ENCODE measurements at regions not wholly inside any gene's neighbourhood (a gene's known extent, or its start where the extent isn't known, plus 50 kb on each side); places are given as distances from the start of the nearest gene placed in this dataset.

DNA sequence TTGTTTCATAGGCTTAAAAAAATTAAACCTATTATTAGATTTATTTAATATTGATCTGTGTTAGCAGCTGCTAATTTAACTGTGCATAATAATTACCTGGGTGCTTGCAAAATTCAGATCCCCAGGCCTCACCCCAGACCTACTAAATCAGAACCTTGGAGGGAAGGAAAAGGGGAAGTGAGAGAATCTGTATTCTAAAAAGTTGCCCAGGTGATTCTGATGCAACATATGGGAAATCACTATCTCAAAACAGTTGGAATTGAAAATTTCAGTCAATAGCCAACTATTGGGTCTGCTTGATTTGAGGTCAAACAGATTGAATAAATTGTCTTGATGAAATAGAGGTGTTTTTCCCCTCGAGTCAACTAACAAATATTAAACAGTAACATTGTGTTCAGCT is 538.5 kb upstream of the ADAMTS9 start:
- H3K4me3 ChIP-seq (ENCODE audit: low read depth, low read length): no peak overlapping the region
- POLR2A ChIA-PET: no interaction called here
- no peak for DNase-seq (ENCODE audit: low read depth, low spot score)
- CTCF ChIA-PET: no interaction called here
- TF ChIP-seq, protein P1, sequence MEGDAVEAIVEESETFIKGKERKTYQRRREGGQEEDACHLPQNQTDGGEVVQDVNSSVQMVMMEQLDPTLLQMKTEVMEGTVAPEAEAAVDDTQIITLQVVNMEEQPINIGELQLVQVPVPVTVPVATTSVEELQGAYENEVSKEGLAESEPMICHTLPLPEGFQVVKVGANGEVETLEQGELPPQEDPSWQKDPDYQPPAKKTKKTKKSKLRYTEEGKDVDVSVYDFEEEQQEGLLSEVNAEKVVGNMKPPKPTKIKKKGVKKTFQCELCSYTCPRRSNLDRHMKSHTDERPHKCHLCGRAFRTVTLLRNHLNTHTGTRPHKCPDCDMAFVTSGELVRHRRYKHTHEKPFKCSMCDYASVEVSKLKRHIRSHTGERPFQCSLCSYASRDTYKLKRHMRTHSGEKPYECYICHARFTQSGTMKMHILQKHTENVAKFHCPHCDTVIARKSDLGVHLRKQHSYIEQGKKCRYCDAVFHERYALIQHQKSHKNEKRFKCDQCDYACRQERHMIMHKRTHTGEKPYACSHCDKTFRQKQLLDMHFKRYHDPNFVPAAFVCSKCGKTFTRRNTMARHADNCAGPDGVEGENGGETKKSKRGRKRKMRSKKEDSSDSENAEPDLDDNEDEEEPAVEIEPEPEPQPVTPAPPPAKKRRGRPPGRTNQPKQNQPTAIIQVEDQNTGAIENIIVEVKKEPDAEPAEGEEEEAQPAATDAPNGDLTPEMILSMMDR (IDR thresholded peaks at IDR 0.05; ENCODE audit: insufficient read depth, low read length, missing control alignments): no peak

DNA sequence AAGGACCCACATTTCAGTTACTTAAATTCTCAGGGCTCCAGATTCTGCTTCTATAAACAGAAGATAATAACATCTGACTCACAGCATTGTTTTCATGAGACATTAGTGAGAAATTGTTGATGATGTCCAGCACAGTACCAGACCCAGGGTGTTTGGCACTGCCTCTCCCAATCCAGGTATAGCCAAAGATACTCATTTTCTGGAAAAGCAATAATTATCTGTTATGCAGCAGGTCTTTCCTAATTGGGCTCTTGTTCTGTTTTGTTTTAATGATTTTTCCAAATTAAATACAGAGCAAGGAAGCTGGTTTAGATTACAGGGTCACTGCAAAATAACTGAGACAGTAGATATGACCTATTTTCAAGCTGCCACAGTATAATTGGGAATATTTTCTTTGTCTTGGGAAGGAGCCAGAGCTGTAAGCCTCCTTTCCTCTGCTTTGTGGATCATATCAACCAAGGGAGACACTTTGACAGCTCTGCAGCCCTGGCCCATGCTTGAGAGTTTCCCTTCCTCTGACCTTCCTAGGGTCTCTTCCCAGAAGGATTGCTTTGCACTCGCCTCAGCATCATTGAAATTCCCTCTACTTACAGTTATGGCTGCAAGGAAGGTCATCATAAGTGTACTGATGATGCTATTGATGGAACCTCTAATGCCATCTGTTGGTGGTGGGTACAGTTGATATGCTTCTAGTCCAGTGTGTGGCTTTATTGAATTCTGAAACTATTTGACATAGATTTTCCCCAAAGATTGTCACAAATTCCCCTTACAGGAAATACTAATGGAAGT is 522.4 kb upstream of the ADAMTS9 start:
- ChIA-PET POLR2A (no interaction called here), CTCF (no interaction called here)
- TF ChIP-seq, protein P1 (IDR thresholded peaks at IDR 0.05; ENCODE audit: insufficient read depth, low read length, missing control alignments): no peak
- no peak for DNase-seq (ENCODE audit: low read depth, low spot score)
- no peak overlapping the region for H3K4me3 ChIP-seq (ENCODE audit: low read depth, low read length)

DNA sequence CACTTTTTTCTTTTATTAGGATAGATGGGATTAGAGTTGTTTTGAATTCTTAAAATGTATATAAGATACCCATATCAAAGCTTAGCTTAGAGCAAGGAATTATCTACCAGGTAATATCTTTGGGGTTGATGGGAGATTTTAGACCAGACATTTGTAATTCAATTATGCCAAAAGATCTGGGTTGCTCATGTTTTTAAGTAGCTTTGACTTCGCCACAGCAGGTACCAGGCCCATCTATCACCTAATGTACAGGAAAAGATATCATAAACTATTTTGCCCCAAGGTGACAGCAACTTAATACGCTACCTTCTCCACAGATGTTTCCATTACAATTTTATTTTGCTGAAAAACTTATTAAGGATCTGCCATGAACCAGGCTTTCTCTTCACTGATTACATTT is 514.6 kb upstream of the ADAMTS9 start:
- no peak for DNase-seq (ENCODE audit: low read depth, low spot score)
- no peak overlapping the region for H3K4me3 ChIP-seq (ENCODE audit: low read depth, low read length)
- ChIA-PET CTCF (no interaction called here), POLR2A (no interaction called here)
- TF ChIP-seq, protein P1 (IDR thresholded peaks at IDR 0.05; ENCODE audit: insufficient read depth, low read length, missing control alignments): no peak

DNA sequence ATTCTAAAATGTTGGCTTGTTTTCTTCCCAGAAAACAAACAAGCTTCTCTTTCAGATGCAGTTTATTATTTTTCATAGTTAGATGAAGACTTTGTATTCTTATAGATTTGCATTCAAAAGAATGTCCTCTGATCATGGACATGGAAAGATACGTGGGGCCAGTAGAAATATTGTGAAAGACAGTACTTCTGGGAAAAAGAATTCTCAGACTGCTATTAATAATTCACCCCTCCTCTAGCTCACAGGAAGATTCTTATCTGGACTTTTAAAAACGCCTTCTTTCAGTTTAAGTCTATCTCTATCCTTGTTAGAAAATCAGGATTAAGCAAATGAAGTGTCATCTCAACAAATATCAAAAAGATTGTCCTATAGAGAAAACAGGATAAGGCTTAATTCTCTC is 514.1 kb upstream of the ADAMTS9 start:
- DNase-seq (ENCODE audit: low read depth, low spot score): no peak
- no peak overlapping the region for H3K4me3 ChIP-seq (ENCODE audit: low read depth, low read length)
- ChIA-PET CTCF (no interaction called here), POLR2A (no interaction called here)
- TF ChIP-seq, protein P1 (IDR thresholded peaks at IDR 0.05; ENCODE audit: insufficient read depth, low read length, missing control alignments): no peak

DNA sequence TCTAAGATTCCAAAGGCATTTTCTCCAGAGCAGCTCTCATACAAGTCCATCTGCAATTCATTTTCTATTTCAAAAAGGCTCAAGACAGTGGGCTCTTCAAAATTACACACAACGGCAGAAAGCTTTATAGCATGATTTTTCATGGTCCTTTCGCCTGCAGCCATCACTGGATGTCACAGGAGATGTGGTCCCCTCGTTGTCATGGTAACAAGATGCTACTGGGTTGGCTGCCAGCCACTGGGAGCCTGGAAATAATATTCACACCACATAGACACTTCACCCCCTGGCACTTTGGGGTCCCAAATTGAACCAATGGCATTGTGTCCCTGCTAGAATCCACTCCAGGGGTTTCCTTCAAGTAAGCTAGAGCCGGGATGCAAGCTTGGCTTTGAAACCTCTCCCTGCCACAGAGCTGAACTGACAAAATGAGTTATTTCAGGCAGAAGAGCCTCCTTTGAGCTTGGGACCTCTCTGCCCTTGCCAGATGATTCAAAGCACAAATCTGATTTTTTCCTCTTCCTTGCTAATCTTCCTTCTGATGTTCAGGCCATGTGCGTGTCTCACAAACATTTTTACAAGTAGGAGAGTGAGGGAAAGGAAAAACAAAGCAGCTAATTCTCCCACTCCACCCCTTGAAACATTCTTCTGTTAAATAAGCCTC is 512.6 kb upstream of the ADAMTS9 start:
- TF ChIP-seq, protein P1 (IDR thresholded peaks at IDR 0.05; ENCODE audit: insufficient read depth, low read length, missing control alignments): no peak
- ChIA-PET CTCF (no interaction called here), POLR2A (no interaction called here)
- H3K4me3 ChIP-seq (ENCODE audit: low read depth, low read length): no peak overlapping the region
- no peak for DNase-seq (ENCODE audit: low read depth, low spot score)

DNA sequence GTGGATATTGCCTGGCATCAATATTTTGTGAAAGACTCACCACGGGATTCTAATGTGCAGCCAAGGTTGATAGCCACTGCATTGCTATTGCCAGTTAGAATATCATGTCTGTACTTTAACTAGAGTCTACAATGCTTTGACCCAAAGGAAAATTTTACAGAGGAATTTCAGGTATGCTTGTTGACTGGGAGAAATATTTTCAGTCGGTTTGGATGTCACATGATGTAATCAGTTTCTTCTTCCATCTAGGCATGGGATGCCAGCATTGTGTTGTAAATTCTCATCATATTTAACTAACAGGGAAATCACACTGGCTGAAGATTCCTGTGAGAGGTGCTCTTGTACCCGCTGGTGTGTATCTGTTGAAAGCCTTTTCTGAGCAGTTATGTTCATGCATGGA is 508.9 kb upstream of the ADAMTS9 start:
- ChIA-PET POLR2A (no interaction called here), CTCF (no interaction called here)
- no peak for DNase-seq (ENCODE audit: low read depth, low spot score)
- TF ChIP-seq, protein P1 (IDR thresholded peaks at IDR 0.05; ENCODE audit: insufficient read depth, low read length, missing control alignments): no peak
- H3K4me3 ChIP-seq (ENCODE audit: low read depth, low read length): no peak overlapping the region

Data from AG04449 (cell line).